ENCODE measurements at regions not wholly inside any gene's neighbourhood (a gene's known extent, or its start where the extent isn't known, plus 50 kb on each side); places are given as distances from the start of the nearest gene placed in this dataset.

GRCh38 chr5:165920655-165921054 is 2370.8 kb upstream of the WWC1 start:
- no peak overlapping the region for H3K27ac ChIP-seq (ENCODE audit: poor library complexity, severe bottlenecking)
- TF ChIP-seq CTCF (IDR thresholded peaks at IDR 0.05; ENCODE audit: poor library complexity, severe bottlenecking): no peak
- ATAC-seq (ENCODE audit: low read depth) (no peak), DNase-seq (ENCODE audit: low spot score) (no peak)
- H3K4me1 ChIP-seq (ENCODE audit: insufficient read depth, poor library complexity, severe bottlenecking): no peaks in the 10 kb centered on the region
- H3K9me3 ChIP-seq (ENCODE audit: severe bottlenecking): no peaks in the 10 kb centered on the region
- no peak overlapping the region for H3K4me3 ChIP-seq (ENCODE audit: severe bottlenecking)
- H3K27me3 ChIP-seq (ENCODE audit: insufficient read depth, poor library complexity, severe bottlenecking): peaks cover 9% of the 10 kb centered on the region
- H3K36me3 ChIP-seq (ENCODE audit: low read depth): no peaks in the 10 kb centered on the region

GRCh38 chr5:165928971-165929370 is 2362.5 kb upstream of the WWC1 start:
- no peaks in the 10 kb centered on the region for H3K9me3 ChIP-seq (ENCODE audit: severe bottlenecking)
- TF ChIP-seq CTCF (IDR thresholded peaks at IDR 0.05; ENCODE audit: poor library complexity, severe bottlenecking): no peak
- H3K4me3 ChIP-seq (ENCODE audit: severe bottlenecking): no peak overlapping the region
- H3K27ac ChIP-seq (ENCODE audit: poor library complexity, severe bottlenecking): no peak overlapping the region
- peaks cover 9% of the 10 kb centered on the region for H3K27me3 ChIP-seq (ENCODE audit: insufficient read depth, poor library complexity, severe bottlenecking)
- H3K36me3 ChIP-seq (ENCODE audit: low read depth): no peaks in the 10 kb centered on the region
- DNase-seq (ENCODE audit: low spot score) (no peak), ATAC-seq (ENCODE audit: low read depth) (no peak)
- H3K4me1 ChIP-seq (ENCODE audit: insufficient read depth, poor library complexity, severe bottlenecking): no peaks in the 10 kb centered on the region

- no peak overlapping the region for H3K27ac ChIP-seq (ENCODE audit: poor library complexity, severe bottlenecking)
- ATAC-seq (ENCODE audit: low read depth) (no peak), DNase-seq (ENCODE audit: low spot score) (no peak)
- no peaks in the 10 kb centered on the region for H3K4me1 ChIP-seq (ENCODE audit: insufficient read depth, poor library complexity, severe bottlenecking)
- H3K36me3 ChIP-seq (ENCODE audit: low read depth): no peaks in the 10 kb centered on the region
- H3K4me3 ChIP-seq (ENCODE audit: severe bottlenecking): no peak overlapping the region
- TF ChIP-seq CTCF (IDR thresholded peaks at IDR 0.05; ENCODE audit: poor library complexity, severe bottlenecking): no peak
- H3K9me3 ChIP-seq (ENCODE audit: severe bottlenecking): no peaks in the 10 kb centered on the region
- H3K27me3 ChIP-seq (ENCODE audit: insufficient read depth, poor library complexity, severe bottlenecking): peaks cover 6% of the 10 kb centered on the region
Measured at GRCh38 chr5:165940541-165940940, 2350.9 kb upstream of the WWC1 start.

GRCh38 chr5:165956854-165957253 is 2334.6 kb upstream of the WWC1 start:
- H3K36me3 ChIP-seq (ENCODE audit: low read depth): no peaks in the 10 kb centered on the region
- TF ChIP-seq CTCF (IDR thresholded peaks at IDR 0.05; ENCODE audit: poor library complexity, severe bottlenecking): no peak
- H3K27ac ChIP-seq (ENCODE audit: poor library complexity, severe bottlenecking): no peak overlapping the region
- H3K4me3 ChIP-seq (ENCODE audit: severe bottlenecking): no peak overlapping the region
- no peaks in the 10 kb centered on the region for H3K9me3 ChIP-seq (ENCODE audit: severe bottlenecking)
- DNase-seq (ENCODE audit: low spot score) (no peak), ATAC-seq (ENCODE audit: low read depth) (no peak)
- H3K4me1 ChIP-seq (ENCODE audit: insufficient read depth, poor library complexity, severe bottlenecking): no peaks in the 10 kb centered on the region
- no peaks in the 10 kb centered on the region for H3K27me3 ChIP-seq (ENCODE audit: insufficient read depth, poor library complexity, severe bottlenecking)

GRCh38 chr5:165981671-165982070 is 2309.8 kb upstream of the WWC1 start:
- no peak for ATAC-seq (ENCODE audit: low read depth)
- no peak overlapping the region for H3K27ac ChIP-seq (ENCODE audit: poor library complexity, severe bottlenecking)
- H3K27me3 ChIP-seq (ENCODE audit: insufficient read depth, poor library complexity, severe bottlenecking): no peaks in the 10 kb centered on the region
- no peak for DNase-seq (ENCODE audit: low spot score)
- H3K9me3 ChIP-seq (ENCODE audit: severe bottlenecking): peaks cover 8% of the 10 kb centered on the region
- H3K36me3 ChIP-seq (ENCODE audit: low read depth): no peaks in the 10 kb centered on the region
- no peaks in the 10 kb centered on the region for H3K4me1 ChIP-seq (ENCODE audit: insufficient read depth, poor library complexity, severe bottlenecking)
- no peak for TF ChIP-seq CTCF (IDR thresholded peaks at IDR 0.05; ENCODE audit: poor library complexity, severe bottlenecking)
- H3K4me3 ChIP-seq (ENCODE audit: severe bottlenecking): no peak overlapping the region
